HG03025 (cell line): ENCODE measurements at regions not wholly inside any gene's neighbourhood (a gene's known extent, or its start where the extent isn't known, plus 50 kb on each side); places are given as distances from the start of the nearest gene placed in this dataset.

ENCODE experiments used
- ATAC-seq: cut with Tn5 transposase; IDR thresholded peaks from one replicate; pipeline ENCODE4 v1.9.1; 2021; ENCODE audit warnings: mild to moderate bottlenecking, moderate library complexity; ENCODE audit not compliant: unreplicated experiment, low FRiP score

DNA sequence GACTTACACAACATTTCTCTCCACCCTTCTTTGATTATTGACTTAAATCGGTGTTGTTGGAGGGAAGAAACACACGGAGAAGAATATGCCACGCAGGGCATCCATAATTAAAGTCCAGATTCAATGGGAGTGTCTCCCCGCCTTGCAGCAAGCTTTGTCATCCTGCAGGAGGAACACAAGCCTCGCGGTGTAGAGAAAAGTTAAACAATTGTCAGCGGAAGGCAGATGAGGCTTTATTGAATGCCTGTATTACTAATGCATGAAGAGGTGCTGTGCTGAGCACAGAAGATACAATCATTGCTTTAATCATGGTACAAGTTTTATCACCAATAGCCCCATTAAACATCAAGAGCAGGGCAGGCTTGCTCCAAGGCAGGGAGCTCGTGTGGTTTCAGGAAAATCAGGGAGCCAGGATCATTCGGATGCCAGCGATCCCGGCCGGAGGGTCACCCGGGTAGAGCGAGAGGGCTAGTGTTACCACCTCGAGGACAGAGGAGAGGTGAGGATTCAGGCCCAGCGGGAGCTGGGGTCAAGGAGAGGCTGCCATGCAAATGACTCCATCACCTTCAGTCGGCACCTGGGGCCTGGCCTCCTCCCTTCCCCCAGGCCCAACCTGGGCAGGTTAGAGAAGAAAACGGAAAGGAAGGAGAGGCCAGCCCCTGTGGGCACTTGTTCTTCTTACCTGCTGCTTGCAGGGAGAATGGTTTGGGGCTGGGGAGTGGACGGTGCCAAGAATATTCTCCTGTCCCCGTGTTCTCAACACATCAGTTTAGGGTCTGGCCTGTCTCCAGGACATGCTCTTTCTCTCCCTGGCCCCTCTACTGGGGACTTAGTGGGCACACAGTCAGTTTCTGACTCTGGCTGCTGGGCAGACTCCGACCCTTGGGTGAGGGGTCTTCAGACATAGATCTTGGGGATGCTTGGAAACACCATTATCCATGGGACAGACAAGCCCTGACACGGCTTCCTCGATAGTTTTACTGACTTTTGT is 289.5 kb downstream of the IRX2 start:
- no peak for ATAC-seq

GRCh38 chr5:2460098-2460497 is 291.4 kb downstream of the IRX2 start:
- no peak for ATAC-seq

GRCh38 chr5:2459251-2459650 is 292.2 kb downstream of the IRX2 start:
- no peak for ATAC-seq

DNA sequence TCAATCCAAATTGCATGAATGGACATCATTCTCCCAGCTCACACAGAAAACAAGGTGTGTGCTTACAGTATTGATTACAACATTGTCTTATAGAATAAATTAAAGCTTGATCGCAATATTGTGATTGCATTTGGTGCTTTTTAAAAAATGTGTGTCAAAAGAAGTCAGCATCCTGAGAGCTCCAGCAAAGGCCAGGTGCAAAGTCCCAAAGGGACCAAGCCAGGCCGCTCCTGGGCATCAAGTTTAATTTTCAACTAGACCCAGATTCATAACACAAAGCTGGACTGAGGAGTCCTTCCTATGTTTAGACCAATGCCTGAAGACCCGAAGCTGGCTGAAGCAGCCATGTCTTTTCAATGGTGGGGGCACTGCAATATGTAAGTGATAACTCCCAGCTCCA is 295.6 kb downstream of the IRX2 start:
- ATAC-seq = no peak

DNA sequence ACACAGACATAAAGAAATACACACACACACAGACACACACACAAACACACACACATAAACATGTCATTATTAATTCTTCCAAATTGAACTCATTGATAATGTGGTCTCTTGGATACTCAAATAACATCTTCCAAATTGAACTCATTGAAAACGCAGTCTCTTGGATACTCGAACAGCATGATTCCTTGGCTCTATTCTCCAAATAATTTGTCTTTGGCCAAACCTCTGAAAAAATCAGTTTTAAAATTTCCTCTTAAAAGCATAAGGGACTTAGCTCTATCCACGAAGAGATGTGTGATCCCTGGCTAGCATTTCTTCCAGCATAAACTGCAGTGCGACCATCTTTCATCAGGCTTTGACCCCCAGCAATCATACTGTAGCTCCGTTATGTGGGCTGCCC is 296.6 kb downstream of the IRX2 start:
- no peak for ATAC-seq

GRCh38 chr5:2453781-2454180 is 297.7 kb downstream of the IRX2 start:
- ATAC-seq = no peak

DNA sequence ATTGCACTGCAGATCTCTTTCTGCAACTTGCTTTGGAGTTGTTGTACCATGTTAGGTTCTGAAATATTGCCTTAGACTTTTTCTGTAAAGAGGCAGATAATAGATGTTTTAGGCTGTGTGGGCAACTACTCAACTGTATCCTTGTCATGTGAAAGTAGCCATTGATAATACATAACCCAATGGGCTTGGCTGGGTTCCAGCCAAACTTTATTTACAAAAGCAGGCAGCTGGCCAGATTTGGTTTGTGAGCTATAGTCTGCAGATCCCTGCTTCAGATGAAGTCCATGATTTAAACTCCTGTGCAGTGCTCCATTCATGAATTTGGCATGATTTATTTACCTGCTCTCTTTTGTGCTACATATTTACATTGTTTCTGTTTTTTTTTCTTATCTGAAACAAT is 300.4 kb downstream of the IRX2 start:
- ATAC-seq = no peak

DNA sequence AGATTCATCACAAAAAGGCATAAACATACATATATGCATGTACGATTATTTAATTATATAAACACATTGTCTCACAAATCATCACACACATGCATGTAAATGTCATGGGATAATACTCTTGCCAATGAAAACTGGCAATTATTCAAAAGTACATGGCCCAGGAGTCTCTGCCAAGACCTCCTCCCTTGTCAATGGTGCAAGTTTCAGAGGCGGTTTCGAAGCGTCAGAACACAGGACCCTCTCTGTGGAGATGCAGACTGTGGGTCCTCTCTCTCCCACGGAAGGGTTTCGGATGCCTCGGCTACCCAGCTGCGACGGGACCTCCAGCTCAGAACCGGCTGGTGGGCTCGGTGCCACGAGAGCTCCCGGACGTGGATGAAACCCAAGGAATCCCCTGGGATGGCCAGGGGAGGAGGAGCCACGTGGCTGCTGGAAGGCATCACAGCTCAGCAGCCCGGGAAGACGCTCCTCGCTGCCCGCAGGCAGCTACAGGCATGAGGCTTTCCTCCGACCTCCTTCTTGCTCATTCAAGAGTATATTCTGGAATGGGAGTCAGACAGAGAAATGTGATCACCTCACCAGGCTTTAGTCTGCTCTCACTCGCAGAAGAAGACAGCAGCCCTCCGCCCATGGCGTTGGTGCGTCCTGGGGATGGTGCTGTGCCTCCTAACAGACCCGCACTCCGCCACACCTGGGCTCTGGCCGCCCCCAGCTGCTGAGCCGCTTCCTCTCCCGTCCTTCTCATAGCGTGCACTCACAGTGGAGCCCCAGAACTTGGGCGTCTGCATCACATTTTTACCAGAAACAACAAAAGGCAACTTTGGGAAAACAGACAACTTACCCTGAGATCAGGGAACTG is 308.8 kb downstream of the IRX2 start:
- ATAC-seq = no peak

DNA sequence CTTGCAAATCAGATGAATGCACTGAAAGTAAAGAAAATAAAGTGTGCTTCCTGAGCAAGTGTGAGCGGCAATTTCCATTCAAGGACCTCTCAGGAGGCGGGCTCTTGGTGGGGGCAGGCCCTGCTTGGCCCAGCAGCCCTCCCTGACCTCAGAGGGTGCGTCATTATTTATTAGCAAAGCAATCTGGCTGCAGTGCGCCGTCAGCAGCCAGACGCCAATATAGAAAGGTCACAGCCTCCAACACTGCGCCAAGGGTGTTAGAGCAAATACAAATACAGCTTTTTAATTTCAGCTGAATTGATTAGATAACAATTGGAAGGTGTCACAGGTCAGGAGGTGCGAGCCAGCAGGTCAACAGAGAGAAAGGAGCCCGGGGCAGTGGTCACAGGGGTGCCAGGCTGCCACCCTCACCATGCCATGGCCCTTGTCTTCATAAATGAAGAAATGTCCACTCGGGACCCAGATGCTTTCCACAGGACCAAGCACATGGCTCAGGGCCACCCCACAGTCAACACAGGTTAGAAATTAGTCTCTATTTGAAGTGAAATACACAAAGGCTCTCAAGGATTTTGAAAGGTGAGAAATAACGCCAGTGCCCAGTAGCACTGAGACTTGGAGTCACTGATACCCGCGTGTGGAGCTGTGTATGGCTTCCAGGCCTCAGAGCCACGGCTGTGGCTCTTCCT is 309.8 kb downstream of the IRX2 start:
- no peak for ATAC-seq

DNA sequence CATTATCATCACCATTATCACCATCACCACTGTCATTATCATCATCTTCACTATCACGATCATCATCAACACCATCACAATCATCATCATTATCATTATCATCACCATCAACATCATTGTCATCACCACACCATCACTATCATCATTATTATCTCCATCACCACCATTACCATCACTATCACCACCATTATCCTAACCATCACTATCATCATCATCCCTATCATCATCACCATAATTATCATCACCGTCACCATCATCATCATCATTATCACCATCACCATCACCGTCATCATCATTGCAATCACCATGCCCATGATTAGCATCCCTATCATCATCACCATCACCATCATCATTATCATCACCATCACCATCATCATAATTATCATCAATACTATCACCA is 311.9 kb downstream of the IRX2 start:
- ATAC-seq = no peak

- no peak for ATAC-seq
These were observed 318.4 kb downstream of the IRX2 start for GRCh38 chr5:2433086-2433485.

DNA sequence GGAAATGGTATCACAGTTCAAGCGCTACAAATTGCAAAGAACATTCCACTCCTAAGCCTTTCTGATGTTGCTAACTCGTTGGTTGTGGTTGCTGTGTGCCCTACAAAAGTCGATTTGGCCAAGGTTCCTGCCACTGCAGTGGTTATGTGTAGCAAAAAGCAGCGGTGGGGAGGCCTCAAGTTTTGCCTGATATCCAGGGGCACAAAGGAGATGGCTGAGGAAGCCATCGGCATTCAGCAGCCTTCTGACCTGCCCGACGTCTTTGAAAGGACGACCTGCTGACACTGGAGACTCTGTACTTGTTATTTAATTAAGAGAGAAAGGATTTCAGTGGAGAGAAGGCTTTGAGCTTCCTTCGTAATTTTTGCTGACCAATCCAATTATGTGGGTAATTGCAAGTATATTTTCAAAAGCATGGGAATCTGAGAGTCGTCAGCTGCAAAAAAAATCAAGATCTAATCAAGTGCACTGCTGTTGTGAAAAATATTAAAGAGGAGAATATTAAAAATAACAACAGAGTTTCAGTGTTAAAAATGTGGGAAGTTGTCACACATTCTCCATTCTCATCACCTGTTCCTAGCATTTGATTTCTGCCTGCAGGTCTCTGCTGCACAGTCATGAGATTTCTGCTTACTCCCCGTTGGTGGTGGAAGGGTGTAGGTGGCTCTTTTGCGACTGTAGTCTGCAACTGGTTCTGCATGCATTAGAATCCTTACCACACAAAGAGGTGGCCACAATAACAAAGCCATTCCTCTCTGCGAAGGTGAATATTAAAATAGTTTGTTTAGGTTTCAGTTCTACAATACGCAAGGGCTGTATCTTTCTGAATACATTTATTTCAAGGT is 319.2 kb downstream of the IRX2 start:
- ATAC-seq = no peak

- no peak for ATAC-seq
These were observed 320.9 kb downstream of the IRX2 start for GRCh38 chr5:2430606-2431005.

DNA sequence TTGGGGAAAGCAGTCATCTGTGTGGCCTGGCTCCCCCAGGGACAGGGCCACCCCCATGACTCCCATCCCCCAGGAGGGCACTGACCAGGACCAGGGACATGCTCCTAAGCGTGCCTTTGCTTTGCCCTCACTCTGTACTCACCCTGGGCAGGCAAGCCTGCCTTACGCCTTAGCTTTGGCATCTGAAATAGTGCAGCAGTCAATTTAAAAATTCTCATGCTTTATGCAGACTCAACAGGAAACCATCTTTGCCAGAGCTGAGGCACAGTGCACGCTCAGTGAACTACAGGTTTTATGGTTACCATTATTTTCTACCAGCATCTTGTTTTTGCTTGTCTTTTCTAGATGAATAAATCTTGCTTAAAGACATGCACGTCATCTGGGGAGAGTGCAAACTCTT is 323.5 kb downstream of the IRX2 start:
- no peak for ATAC-seq

DNA sequence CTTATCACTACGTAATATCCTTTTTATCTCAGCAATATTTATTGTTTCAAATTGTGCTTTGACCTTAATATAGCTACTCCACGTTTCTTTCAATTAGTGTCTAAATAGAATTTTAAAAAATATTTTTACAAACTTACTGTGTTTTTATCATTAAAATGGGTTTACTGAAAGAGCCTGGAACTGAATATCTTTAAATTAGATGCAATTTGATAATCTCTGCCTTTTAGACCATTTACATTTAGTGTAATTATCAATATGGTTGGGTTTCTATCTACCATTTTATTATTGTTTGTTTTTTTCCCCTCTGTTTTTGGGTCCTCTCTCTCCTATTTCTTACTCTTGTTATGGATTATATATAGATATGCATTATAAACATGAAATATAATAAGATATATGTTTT is 327.8 kb downstream of the IRX2 start:
- no peak for ATAC-seq

DNA sequence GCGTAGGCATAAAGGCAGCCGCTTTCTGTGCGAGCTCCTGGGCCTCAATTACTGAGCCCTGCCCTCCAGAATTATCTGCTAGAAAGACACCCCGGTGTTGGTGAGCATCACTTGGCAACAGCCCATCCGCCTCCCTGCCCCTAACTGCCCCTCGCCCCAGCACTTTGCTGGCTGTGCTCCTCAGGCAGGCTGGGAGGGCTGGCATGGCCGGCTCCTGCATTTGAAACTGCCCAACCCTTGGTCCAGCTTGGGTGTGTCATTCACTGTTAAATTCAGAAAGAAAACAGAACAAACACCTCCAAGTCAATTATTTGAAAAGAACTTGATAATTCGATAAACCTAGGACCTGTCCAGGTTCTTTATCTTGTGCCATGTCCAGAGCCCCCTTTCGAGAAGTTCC is 334.2 kb downstream of the IRX2 start:
- no peak for ATAC-seq

DNA sequence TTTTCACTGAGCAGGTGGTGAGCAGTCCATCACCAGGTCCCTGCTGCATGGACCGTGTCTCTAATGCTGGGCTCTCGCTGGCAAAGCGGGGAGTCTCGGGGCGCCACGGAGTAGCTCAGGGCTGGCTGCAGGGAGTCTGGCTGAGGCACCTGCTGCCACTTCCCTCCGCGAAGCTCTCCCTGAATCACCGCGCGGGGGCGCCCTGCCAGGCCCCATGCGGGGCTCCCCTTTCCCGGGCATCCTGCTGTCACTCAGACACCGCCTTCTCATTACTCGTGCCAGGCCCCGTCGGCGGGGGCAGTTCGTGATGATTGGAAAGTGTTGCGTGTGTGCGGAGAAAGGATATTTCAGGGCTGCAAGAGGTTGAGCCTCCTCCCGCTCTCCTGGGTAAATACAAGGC is 335.8 kb downstream of the IRX2 start:
- no peak for ATAC-seq

DNA sequence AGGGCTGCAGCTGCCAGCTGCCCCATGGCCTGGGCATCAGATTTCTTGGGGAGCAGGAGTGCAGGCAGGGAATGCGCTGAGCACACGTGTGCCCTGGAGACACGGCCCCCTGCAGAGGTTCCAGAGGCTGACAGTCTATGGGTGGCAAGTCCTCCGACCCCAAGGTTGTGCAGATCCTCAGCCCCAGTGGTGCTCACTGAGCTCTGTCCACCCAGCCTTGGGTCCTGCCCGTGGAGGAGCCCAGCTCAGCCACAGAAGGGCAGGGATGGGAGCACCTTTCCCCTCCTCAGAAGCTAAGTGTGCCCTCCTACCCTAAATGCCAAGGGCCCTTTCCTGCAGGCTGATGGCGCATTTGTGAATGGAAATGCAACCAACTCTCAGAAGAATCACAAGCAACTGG is 341.0 kb downstream of the IRX2 start:
- ATAC-seq = no peak

DNA sequence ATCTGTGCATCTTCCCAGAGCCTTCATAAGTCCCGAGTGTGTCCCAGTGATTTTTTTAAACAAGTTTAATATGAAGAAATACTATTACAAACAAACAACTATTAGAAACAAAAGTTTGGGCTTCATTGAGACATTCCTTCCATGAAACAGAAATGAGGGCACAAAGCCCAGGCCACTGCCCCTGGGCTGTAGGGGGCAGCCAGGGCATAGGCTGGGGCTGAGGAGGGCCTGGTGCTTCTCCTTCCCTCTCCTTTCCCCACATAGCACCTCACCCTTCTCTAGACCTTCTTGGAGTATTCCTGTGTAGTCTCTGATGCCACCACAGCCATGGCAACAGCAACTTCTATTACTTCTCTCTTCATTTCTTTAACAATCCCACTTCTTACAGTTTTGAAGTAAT is 348.2 kb downstream of the IRX2 start:
- no peak for ATAC-seq

GRCh38 chr5:2399804-2400203 is 351.7 kb downstream of the IRX2 start:
- ATAC-seq = no peak
